LoVo (cell line): ENCODE measurements at regions not wholly inside any gene's neighbourhood (a gene's known extent, or its start where the extent isn't known, plus 50 kb on each side); places are given as distances from the start of the nearest gene placed in this dataset.
"Not testable (repeated sequence)": the region's sequence is repeated elsewhere in the genome, so short reads cannot be mapped to it uniquely, and the experiment has no call there.

Source experiments
- DNase-seq: peaks from one replicate; pipeline ENCODE4 v3.0.0-alpha.2; 2016; ENCODE audit warnings: low spot score

GRCh38 chrX:130552444-130553073 lies 150.8 kb downstream of the RBMX2 start:
- DNase-seq: no peak

GRCh38 chrX:130555341-130555740 lies 153.6 kb downstream of the RBMX2 start:
- no peak for DNase-seq

GRCh38 chrX:130555757-130556156 lies 154.0 kb downstream of the RBMX2 start:
- DNase-seq: no peak

DNA sequence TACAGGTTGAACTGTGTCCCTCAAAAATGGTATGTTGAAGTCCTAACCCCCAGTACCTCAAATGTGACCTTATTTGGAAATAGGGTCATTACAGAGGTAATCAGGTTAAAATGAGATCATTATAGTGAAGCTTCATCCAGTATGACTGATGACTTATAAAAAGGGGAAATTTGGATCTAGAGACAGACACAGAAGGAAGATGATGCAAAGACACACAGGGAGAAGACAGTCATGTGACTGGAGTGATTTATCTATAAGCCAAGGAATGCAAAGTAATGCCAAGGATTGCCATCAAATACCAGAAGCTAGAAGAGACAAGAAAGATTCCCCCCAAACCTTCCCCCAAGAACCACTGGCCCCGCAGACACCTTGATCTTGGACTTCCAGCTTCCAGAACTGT lies 155.2 kb downstream of the RBMX2 start:
- no peak for DNase-seq

DNA sequence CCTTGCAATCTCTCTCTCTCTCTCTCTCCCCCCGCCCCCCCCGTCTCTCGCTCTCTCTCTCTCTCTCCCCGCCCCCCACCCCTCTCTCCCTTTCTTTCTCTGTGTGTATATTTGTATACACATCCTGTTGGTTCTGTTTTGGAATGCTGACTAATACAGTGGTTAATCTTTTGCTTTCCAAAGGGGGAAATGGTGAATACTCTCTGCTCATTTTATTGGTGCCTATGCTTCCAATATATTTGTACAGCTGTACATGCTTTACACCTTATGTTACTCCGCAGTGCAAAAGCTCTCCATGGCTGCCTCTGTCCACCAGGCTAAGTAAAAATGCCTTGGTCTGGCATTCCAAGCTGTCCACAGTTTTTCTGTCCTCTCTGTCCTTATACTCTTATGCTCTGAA lies 158.8 kb downstream of the RBMX2 start:
- no peak for DNase-seq

GRCh38 chrX:130561930-130562329 lies 160.1 kb downstream of the RBMX2 start:
- DNase-seq: no peak

GRCh38 chrX:130563476-130563875 lies 161.7 kb downstream of the RBMX2 start:
- no peak for DNase-seq

DNA sequence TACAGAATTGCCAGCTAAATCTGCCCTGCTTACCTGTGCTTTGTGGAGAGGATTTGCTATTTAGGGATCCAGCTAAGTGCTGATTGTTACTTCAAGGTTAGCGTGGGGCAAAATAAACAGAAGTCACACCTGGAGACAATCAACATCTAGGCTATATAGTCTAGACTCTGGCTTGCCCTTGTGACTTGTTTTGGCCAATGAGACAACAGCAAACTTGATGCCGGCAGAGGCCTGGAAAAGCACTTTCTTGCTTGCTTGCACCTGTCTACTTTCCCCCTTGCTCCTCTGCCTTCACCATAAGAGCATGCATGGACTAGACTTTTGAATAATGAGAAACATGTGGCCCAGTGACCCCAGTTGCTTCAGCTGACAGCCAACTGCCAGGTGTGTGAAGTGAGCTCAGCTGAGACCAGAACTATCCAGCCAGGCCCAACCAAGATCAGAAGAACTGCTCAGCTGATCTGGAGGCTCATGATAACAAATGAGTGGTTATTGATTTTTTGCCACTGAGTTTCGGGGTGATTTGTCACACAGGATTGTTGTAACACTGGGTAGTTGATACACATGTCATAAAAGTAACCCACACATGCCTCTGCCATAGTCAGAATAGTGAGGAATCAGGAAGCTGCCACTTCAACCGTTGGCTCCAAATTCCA lies 164.4 kb downstream of the RBMX2 start:
- no peak for DNase-seq

GRCh38 chrX:130573030-130573429 lies 171.2 kb downstream of the RBMX2 start:
- not testable (repeated sequence) for DNase-seq
